A549 (cell line): ENCODE measurements at regions not wholly inside any gene's neighbourhood (a gene's known extent, or its start where the extent isn't known, plus 50 kb on each side); places are given as distances from the start of the nearest gene placed in this dataset.

ENCODE experiments used
- ATAC-seq, 2 experiments: fragments of 200-7000 bp in 1 of 2; fragments of >200 bp in 1 of 2; cut with Nextera tagmentation in 1 of 2; cut with Tn5 transposase in 1 of 2; 3 replicates each; pipeline versions ENCODE4 v1.8.0 to v1.9.1; 2018 to 2020; ENCODE audit warnings: mild to moderate bottlenecking in 1 of 2, moderate library complexity in 1 of 2
- CTCF ChIA-PET: fragments of 300-600 bp; sonication (Branson Sonifier 250); formaldehyde crosslinking; extraction: SDS; loops from one replicate; lab custom pipeline; 2021; ENCODE audit warnings: antibody characterized with exemption, inconsistent platforms; lab: Yijun Ruan, JAX
- POLR2A ChIA-PET: fragments of 350-600 bp; formaldehyde crosslinking; extraction: SDS; loops from one replicate; lab custom pipeline; 2021; ENCODE audit warnings: antibody characterized with exemption, inconsistent platforms; lab: Yijun Ruan, JAX
- DNase-seq, 2 experiments: peaks; one replicate each; pipeline versions ENCODE4 v3.0.0 to v3.0.0-alpha.2; 2011 to 2016; ENCODE audit warnings: low read depth in 1 of 2, low spot score in 1 of 2
- FAIRE-seq: peaks from 2 replicates; lab custom pipeline; 2011; peaks lifted over from hg19 to GRCh38; lab: Jason Lieb, UNC
- H3K27ac ChIP-seq, 2 experiments: fragments of >200 bp; sonication (Bioruptor Twin); formaldehyde crosslinking; 3 replicates each; pipeline ENCODE4 v1.5.1; 2016 to 2017
- H3K4me1 ChIP-seq: fragments of >200 bp; sonication (Bioruptor Twin); formaldehyde crosslinking; 3 replicates; pipeline ENCODE4 v1.6.1; 2016
- H3K4me2 ChIP-seq: fragments of >200 bp; sonication (Bioruptor Twin); formaldehyde crosslinking; 3 replicates; pipeline ENCODE4 v1.6.1; 2016
- H3K4me3 ChIP-seq: fragments of >200 bp; sonication (Bioruptor Twin); formaldehyde crosslinking; 3 replicates; pipeline ENCODE4 v1.5.1; 2016
- H3K9me3 ChIP-seq: fragments of >200 bp; sonication (Bioruptor Twin); formaldehyde crosslinking; 3 replicates; pipeline ENCODE4 v1.6.1; 2016
- CBX8 ChIP-seq: fragments of 200-600 bp; sonication (generic); IDR thresholded peaks from 2 replicates; pipeline ENCODE4 v1.6.1; 2016
- CEBPB ChIP-seq, 2 experiments: fragments of >200 bp in 1 of 2; sonication (Bioruptor Twin) in 1 of 2; formaldehyde crosslinking in 1 of 2; IDR thresholded peaks; 2 replicates each; pipeline ENCODE4 v1.6.1; 2012 to 2016
- CHD2 ChIP-seq: fragments of 150-350 bp; IDR thresholded peaks from 2 replicates; pipeline ENCODE4 v1.6.1; 2014; ENCODE audit warnings: low read length; ENCODE audit not compliant: partially characterized antibody
- CHD4 ChIP-seq: fragments of 200-600 bp; sonication (generic); IDR thresholded peaks from 2 replicates; pipeline ENCODE4 v1.6.1; 2016; ENCODE audit warnings: antibody characterized with exemption, mild to moderate bottlenecking, borderline replicate concordance
- E2F6 ChIP-seq: IDR thresholded peaks from 2 replicates; pipeline ENCODE4 v1.6.1; 2012; ENCODE audit warnings: low read depth, borderline replicate concordance
- EHMT2 ChIP-seq: fragments of 200-600 bp; sonication (generic); IDR thresholded peaks from 2 replicates; pipeline ENCODE4 v1.6.1; 2016; ENCODE audit warnings: antibody characterized with exemption, low read depth, mild to moderate bottlenecking, moderate library complexity
- GATA3 ChIP-seq: IDR thresholded peaks from 2 replicates; pipeline ENCODE4 v1.6.1; 2012; ENCODE audit warnings: borderline replicate concordance
- HES2 ChIP-seq: fragments of >200 bp; sonication (Bioruptor Twin); formaldehyde crosslinking; IDR thresholded peaks from 2 replicates; pipeline ENCODE4 v1.6.1; 2016
- HMGXB4 ChIP-seq: fragments of 250-450 bp; sonication (Bioruptor Pico); IDR thresholded peaks from 2 replicates; pipeline ENCODE4 v1.5.0; 2021; ENCODE audit warnings: mild to moderate bottlenecking, moderate library complexity, borderline replicate concordance
- HOXB13 ChIP-seq: fragments of 250-450 bp; sonication (Bioruptor Pico); IDR thresholded peaks from 2 replicates; pipeline ENCODE4 v1.5.0; 2020; ENCODE audit warnings: low read depth, mild to moderate bottlenecking, moderate library complexity
- HOXB5 ChIP-seq: fragments of 250-450 bp; sonication (Bioruptor Pico); IDR thresholded peaks from 2 replicates; pipeline ENCODE4 v1.5.0; 2020; ENCODE audit warnings: mild to moderate bottlenecking, moderate library complexity
- JUNB ChIP-seq: fragments of >200 bp; sonication (Bioruptor Twin); formaldehyde crosslinking; IDR thresholded peaks from 2 replicates; pipeline ENCODE4 v1.6.1; 2016
- MAFK ChIP-seq: fragments of 450-650 bp; IDR thresholded peaks from 2 replicates; pipeline ENCODE4 v1.6.1; 2014; ENCODE audit not compliant: partially characterized antibody
- MAZ ChIP-seq: fragments of 150-350 bp; IDR thresholded peaks from 2 replicates; pipeline ENCODE4 v1.6.1; 2014; ENCODE audit warnings: antibody characterized with exemption, low read depth, low read length, borderline replicate concordance
- POLR2A ChIP-seq: IDR thresholded peaks from 2 replicates; pipeline ENCODE4 v1.6.1; 2012; ENCODE audit warnings: mild to moderate bottlenecking, low read length
- RAD21 ChIP-seq, 2 experiments: fragments of >200 bp in 1 of 2; sonication (Bioruptor Twin) in 1 of 2; formaldehyde crosslinking in 1 of 2; IDR thresholded peaks in 1 of 2; conservative IDR thresholded peaks in 1 of 2; 2 replicates in 1 of 2; 3 replicates in 1 of 2; pipeline ENCODE4 v1.6.1; 2012 to 2018; ENCODE audit warnings: inconsistent platforms in 1 of 2
- RCOR1 ChIP-seq: fragments of 150-350 bp; IDR thresholded peaks from 2 replicates; pipeline ENCODE4 v1.6.1; 2014; ENCODE audit warnings: antibody characterized with exemption, low read length, low read depth
- REST ChIP-seq: fragments of 200-600 bp; sonication (generic); IDR thresholded peaks from 2 replicates; pipeline ENCODE4 v1.6.1; 2016; ENCODE audit warnings: antibody characterized with exemption, mild to moderate bottlenecking, moderate library complexity
- RFX5 ChIP-seq: fragments of 450-650 bp; IDR thresholded peaks from 2 replicates; pipeline ENCODE4 v1.7.1; 2014; ENCODE audit warnings: antibody characterized with exemption, mild to moderate bottlenecking, moderate library complexity
- RNF2 ChIP-seq: fragments of 200-600 bp; sonication (generic); IDR thresholded peaks from 2 replicates; pipeline ENCODE4 v1.6.1; 2016; ENCODE audit warnings: low read depth, mild to moderate bottlenecking, antibody characterized with exemption, moderate library complexity, borderline replicate concordance
- SMC3 ChIP-seq: fragments of >200 bp; sonication (Bioruptor Twin); formaldehyde crosslinking; IDR thresholded peaks from 3 replicates; pipeline ENCODE4 v1.6.1; 2018; ENCODE audit warnings: inconsistent platforms
- TP53 ChIP-seq: fragments of 250-450 bp; sonication (Bioruptor Pico); IDR thresholded peaks from 2 replicates; pipeline ENCODE4 v1.5.0; 2021; ENCODE audit warnings: mild to moderate bottlenecking, moderate library complexity
- USF2 ChIP-seq: fragments of 450-650 bp; IDR thresholded peaks from 2 replicates; pipeline ENCODE4 v1.6.1; 2014; ENCODE audit warnings: antibody characterized with exemption
- ZC3H11A ChIP-seq: fragments of 450-650 bp; IDR thresholded peaks from 2 replicates; pipeline ENCODE4 v1.6.1; 2014; ENCODE audit warnings: antibody characterized with exemption, mild to moderate bottlenecking
- WGBS: methylation state at CpG from one replicate; pipeline ENCODE4 v1.1.6; 2017; ENCODE audit errors: missing lambda C conversion rate; 5-methylcytosine and 5-hydroxymethylcytosine counted together

GRCh38 chr12:126773491-126773890 is 1493.5 kb upstream of the TMEM132C start:
- ATAC-seq, result no peak
- FAIRE-seq, result no peak
- Histone ChIP-seq H3K4me3 (no peak overlapping the region), H3K4me2 (no peak overlapping the region), H3K9me3 (no peaks in the 10 kb centered on the region), H3K27ac (no peak overlapping the region), H3K4me1 (no peaks in the 10 kb centered on the region)
- POLR2A ChIA-PET, result no interaction called here
- CTCF ChIA-PET, result no interaction called here
- WGBS, result 3% methylated on average over 1 of the region's 1 CpG
- TF ChIP-seq HMGXB4 (CRISPR knock-in tag) (no peak), TP53 (CRISPR knock-in tag) (no peak), E2F6 (no peak), HES2 (no peak), CHD2 (no peak), GATA3 (no peak), USF2 (no peak), RCOR1 (no peak), MAFK (no peak), REST (no peak), CEBPB (IDR thresholded peaks at IDR 0.05) (no peak), JUNB (no peak), RNF2 (no peak), HOXB13 (CRISPR knock-in tag) (no peak), HOXB5 (CRISPR knock-in tag) (no peak), EHMT2 (no peak), RFX5 (no peak), POLR2A (no peak), ZC3H11A (no peak), SMC3 (no peak)
- DNase-seq, result no peak

- FAIRE-seq (no peak), ATAC-seq (no peak), DNase-seq (no peak)
- no peaks in the 10 kb centered on the region for H3K9me3 ChIP-seq
- H3K4me1 ChIP-seq, result no peaks in the 10 kb centered on the region
- H3K4me2 ChIP-seq, result no peak overlapping the region
- POLR2A ChIA-PET, result no interaction called here
- 23% methylated on average over 6 of the region's 6 CpGs for WGBS
- H3K4me3 ChIP-seq, result no peak overlapping the region
- CTCF ChIA-PET, result interaction anchor here (2.1 kb wide), 1 partner anchor 8 kb away, joined by 8 read pairs; no protein-coding TSS in a partner anchor
- no peak overlapping the region for H3K27ac ChIP-seq
- TF ChIP-seq CHD4, result no peak
- TF ChIP-seq RAD21 (conservative IDR thresholded peaks at IDR 0.05 in 1 of 2, IDR thresholded peaks at IDR 0.05 in 1 of 2), result no peak
- no peak for TF ChIP-seq MAZ
- no peak for TF ChIP-seq CBX8
Observed at GRCh38 chr12:126776026-126776655, 1490.8 kb upstream of the TMEM132C start.
